Fibroblast of peridontal ligament (primary cell): ENCODE measurements at regions not wholly inside any gene's neighbourhood (a gene's known extent, or its start where the extent isn't known, plus 50 kb on each side); places are given as distances from the start of the nearest gene placed in this dataset.

Experiments used
- DNase-seq: peaks from one replicate; pipeline ENCODE4 v3.0.0-alpha.2; 2010; ENCODE audit errors: extremely low read depth

DNA sequence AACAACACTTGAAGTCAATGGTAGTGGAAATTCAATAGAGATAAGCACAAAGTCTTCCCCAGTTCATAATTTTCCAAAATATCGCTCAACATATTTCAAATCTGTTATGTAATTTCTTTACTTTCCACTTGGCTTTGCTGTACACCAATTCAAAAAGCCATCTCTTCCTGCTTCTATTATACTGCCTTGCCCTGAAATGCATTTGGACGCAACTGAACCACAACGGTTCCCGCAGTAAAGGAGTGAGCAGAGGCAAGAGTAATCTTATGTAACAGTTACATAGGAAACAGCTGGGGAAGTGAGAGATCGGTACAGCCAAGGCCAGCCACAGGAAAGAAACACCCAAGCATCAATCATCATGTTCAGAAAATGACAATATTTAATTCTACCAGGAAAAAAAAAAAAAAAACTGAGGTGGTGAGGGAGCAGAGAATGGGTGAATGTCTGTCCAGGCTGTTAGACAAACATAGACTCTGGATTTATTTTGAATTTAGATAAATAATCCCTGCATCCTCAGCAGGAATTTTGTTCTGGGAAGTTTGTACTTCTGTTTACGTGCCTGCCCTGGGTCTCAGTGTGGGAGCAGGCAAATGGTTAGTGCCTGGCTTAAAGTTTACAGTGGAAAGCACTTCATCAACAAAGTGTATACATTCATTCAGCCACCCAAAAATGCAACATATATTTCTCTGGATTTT is 392.2 kb downstream of the ETS1 start:
- DNase-seq, result peak; percentile 59

GRCh38 chr11:128194216-128194615 is 393.1 kb downstream of the ETS1 start:
- DNase-seq, result peak; percentile 62

GRCh38 chr11:128193615-128194014 is 393.7 kb downstream of the ETS1 start:
- DNase-seq, result no peak

DNA sequence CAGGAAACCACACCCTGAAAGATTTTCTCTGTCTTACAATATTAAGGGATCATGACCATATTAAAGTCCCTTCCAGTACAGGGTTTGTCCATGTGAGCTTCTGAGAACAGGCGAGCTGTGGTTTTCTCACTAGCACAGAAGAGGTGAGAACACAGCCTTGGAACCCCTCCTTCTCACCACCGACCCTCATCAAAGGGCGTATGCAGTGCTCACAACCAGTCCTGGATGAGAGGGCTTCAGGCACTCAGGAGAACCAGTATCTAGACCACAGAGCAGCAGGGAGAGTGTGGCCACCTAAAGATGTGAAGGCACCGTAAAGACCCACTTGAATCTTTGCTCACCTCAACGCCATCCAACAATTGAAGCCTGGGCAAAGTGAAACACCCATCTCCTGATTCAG is 397.0 kb downstream of the ETS1 start:
- no peak for DNase-seq

DNA sequence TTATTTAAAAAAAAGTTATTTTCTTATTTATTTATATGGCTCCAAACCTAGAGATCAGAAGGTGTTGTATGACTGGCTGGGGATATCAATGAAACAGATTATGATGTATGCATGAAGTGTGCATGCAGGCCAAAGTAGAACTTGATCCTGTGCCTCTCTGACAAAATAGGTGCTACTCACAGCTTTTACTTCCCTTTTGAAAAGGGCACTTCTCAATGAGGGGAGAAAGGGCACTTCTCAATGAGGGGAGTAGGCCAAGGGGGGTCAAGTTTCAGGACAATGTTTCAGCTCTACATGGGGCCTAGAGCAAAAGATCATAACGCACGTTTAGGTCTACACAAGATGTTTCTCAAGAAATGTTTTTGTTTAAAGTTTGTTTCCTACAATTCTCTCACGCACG is 397.5 kb downstream of the ETS1 start:
- DNase-seq, result no peak

DNA sequence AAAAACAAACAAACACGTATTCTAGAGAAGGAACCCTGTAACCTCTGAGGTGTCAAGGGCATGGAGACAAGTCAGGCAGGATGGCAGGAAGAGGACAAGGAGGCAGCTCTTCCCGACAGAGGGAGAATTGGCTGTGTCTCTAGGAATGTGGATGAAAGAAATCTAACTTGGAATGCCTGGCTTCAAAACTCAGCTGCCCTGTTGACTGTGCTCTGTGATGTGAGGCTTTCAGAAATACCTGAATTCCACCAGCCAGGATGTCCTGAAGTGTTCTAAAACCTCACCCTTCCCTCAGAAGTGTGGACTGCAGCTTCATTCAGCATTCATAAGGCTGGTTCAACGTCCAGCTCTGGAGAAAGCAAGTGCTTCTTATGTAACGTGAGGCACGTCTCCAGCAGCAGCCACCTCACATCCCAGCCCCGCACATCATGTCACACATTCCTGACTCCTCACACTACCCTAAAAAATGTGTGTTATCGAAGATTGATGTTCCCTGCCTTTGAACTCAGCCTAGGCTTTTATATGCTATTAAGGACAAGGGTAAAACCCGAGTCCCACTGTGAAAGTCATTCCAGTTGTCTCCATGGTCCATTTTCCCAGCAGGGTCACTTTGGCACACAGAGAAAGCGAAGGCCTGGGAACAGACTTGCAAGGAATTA is 398.9 kb downstream of the ETS1 start:
- DNase-seq, result no peak

GRCh38 chr11:128187835-128188234 is 399.5 kb downstream of the ETS1 start:
- peak; percentile 76 for DNase-seq

GRCh38 chr11:128187377-128187776 is 400.0 kb downstream of the ETS1 start:
- no peak for DNase-seq

DNA sequence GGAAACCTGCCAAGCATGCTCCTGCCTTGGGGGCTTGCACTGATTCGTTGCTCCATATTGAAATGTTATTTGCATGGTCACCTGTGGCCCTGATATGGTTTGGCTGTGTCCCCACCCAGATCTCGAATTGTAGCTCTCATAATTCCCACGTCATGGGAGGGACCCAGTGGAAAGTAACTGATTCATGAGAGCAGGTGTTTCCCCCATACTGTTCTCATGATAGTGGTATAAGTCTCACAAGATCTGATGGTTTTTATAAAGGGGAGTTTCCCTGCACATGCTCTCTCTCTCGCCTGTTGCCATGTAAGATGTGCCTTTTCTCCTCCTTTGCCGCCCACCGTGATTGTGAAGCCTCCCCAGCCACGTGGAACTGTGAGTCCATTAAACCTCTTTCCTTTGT is 402.4 kb downstream of the ETS1 start:
- DNase-seq, result no peak

GRCh38 chr11:128182844-128183243 is 404.5 kb downstream of the ETS1 start:
- DNase-seq, result no peak

GRCh38 chr11:128181984-128182383 is 405.4 kb downstream of the ETS1 start:
- DNase-seq, result no peak

GRCh38 chr11:128181088-128181480 is 406.3 kb downstream of the ETS1 start:
- no peak for DNase-seq

- DNase-seq, result peak; percentile 76
Observed at GRCh38 chr11:128180441-128181087, 406.8 kb downstream of the ETS1 start.

GRCh38 chr11:128179512-128179911 is 407.8 kb downstream of the ETS1 start:
- DNase-seq, result no peak

- peak; percentile 19 for DNase-seq
Observed at GRCh38 chr11:128179039-128179438, 408.3 kb downstream of the ETS1 start.

DNA sequence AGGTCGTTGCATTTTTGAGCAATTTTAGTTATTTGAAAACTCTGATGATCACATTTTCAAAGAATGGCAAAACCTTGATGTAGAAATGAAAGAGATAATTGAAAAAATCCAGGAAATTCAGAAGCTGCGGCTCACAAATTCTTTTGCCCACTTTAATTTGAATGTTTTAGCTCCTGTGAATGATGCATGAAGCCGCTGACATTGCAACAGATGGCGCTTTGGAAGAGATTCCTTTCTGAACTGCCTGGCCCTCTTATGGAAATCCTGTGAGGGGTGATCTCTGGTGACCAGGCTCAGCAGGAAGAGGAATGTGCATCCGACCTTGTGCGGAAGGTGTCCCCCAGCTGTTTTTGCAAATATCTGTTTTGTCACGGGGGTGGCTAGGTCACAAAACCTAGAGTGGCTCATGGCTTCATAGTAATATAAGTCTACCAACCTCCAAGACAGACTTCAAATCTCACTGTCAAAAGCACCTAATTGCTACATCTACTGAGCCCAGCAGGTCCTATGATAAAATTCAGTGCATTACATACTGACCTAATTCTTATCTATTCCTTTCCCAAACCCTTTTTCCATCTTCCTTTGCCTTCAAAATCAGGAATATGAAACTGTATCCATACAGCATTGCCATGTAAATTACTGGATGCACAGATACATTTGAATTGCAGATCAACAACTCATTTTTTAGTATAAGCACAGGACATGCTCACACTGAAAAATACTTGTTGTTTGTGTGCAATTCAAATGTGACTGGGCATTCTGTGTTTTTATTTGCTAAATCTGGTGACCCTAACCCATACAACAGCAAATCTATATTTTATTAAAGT is 412.7 kb downstream of the ETS1 start:
- peak; percentile 53 for DNase-seq

GRCh38 chr11:128172046-128172878 is 415.1 kb downstream of the ETS1 start:
- DNase-seq, result peak; percentile 95

DNA sequence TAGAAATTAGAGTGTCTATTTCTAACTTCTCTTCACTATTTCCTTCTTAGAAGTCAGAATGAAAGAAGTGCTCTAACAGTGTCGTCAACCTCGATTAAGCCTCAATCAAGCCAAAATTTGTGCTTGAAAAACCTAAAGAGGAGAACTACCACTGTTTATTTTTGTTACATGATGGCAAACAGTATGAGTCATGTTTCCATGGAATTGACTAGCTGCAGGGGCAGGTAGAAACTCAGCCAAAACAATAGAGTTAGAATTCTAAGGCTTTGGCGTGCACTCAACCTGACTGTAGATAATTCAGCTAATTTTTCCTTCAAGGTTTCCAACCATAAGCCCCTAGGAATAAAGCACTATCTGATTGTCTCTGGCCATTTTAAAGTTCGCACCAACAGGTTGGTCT is 415.9 kb downstream of the ETS1 start:
- DNase-seq, result no peak

- no peak for DNase-seq
Observed at GRCh38 chr11:128165572-128165971, 421.8 kb downstream of the ETS1 start.

- no peak for DNase-seq
Observed at GRCh38 chr11:128164080-128164741, 423.1 kb downstream of the ETS1 start.

DNA sequence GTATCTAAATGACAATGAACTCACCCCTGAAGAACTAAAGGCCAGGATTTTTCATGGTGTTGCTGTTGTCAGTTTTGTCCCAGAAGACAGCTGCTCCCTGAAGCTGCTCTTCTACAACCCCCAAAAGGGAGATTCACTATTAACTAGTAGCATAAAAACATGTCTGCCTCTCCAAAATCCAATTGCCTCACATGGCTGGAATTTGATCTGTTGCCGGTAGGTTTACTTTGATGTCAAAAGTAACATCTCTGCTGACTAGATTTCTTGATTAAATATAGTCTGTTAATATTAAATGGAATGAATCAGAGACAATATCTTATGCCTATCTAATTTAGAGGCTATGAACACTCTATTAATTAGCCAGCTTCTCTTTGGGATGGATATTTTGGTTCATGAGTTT is 425.4 kb downstream of the ETS1 start:
- no peak for DNase-seq
